ENCODE measurements at regions not wholly inside any gene's neighbourhood (a gene's known extent, or its start where the extent isn't known, plus 50 kb on each side); places are given as distances from the start of the nearest gene placed in this dataset.
A peak's percentile ranks its signal among the peaks of the same experiment; 100 is the strongest.

DNA sequence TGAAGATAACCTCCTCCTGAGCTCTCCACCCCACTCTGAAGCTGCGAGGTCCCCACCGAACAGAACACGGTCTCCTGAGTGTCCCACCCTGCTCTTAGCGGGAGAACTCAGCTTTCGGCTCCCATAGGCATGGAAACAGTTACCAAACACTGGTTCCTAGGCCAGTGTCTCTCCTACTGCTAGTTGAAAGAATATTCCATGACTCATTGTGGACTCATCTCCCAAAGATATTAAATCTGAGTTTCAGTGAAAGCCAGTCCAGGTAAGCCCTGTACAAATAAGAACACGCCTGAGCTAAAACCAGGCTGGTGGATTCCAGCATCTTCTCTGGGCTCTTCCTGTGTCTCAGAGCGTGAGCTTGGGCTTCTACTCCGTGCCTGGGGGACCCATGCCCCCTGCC lies 107.5 kb upstream of the CLDN14 start:
- H3K4me3 ChIP-seq (replicated peaks in 1 of 2; ENCODE audit: low read depth in 2 of 2, low read length in 2 of 2): no peak overlapping the region
- peak in 1 of 2 donors; percentile 39 for DNase-seq (ENCODE audit: low read depth in 2 of 2)
- TF ChIP-seq, protein P1, sequence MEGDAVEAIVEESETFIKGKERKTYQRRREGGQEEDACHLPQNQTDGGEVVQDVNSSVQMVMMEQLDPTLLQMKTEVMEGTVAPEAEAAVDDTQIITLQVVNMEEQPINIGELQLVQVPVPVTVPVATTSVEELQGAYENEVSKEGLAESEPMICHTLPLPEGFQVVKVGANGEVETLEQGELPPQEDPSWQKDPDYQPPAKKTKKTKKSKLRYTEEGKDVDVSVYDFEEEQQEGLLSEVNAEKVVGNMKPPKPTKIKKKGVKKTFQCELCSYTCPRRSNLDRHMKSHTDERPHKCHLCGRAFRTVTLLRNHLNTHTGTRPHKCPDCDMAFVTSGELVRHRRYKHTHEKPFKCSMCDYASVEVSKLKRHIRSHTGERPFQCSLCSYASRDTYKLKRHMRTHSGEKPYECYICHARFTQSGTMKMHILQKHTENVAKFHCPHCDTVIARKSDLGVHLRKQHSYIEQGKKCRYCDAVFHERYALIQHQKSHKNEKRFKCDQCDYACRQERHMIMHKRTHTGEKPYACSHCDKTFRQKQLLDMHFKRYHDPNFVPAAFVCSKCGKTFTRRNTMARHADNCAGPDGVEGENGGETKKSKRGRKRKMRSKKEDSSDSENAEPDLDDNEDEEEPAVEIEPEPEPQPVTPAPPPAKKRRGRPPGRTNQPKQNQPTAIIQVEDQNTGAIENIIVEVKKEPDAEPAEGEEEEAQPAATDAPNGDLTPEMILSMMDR (IDR thresholded peaks at IDR 0.05; ENCODE audit: low read depth, low read length): no peak

DNA sequence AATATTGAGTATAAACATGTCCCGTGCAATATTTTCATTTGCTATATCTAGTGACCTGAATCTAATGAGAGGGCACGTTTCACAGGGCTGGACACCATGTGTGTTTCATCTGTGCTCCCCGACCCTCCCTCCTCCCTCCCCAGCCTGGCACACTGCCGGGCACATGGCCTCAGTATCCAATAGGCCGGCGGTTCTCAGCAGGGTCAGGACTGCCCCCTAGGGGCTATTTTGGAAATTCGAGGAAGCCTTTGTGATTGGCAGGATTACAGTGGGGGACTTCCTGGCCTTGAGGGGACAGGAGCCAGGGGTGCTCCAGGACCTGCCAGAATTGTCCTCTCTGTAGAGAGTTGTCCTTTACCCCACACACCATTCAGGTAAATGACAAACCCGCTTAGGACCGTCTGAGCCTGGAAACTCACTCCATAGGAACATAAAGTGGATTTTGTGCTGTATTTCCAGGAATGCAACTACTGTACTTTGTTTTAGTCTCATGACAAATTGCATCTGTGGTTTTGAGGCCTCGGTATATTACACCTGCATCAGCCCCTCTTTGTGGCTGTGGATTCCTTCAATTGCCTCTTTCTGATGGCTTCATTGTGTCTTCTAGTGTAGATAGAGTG lies 109.5 kb upstream of the SIM2 start:
- no peak overlapping the region for H3K4me3 ChIP-seq (replicated peaks in 1 of 2; ENCODE audit: low read depth in 2 of 2, low read length in 2 of 2)
- TF ChIP-seq, protein P1 (IDR thresholded peaks at IDR 0.05; ENCODE audit: low read depth, low read length): peak; percentile 70
- peak; percentile 53 to 65 for DNase-seq (ENCODE audit: low read depth in 2 of 2)

DNA sequence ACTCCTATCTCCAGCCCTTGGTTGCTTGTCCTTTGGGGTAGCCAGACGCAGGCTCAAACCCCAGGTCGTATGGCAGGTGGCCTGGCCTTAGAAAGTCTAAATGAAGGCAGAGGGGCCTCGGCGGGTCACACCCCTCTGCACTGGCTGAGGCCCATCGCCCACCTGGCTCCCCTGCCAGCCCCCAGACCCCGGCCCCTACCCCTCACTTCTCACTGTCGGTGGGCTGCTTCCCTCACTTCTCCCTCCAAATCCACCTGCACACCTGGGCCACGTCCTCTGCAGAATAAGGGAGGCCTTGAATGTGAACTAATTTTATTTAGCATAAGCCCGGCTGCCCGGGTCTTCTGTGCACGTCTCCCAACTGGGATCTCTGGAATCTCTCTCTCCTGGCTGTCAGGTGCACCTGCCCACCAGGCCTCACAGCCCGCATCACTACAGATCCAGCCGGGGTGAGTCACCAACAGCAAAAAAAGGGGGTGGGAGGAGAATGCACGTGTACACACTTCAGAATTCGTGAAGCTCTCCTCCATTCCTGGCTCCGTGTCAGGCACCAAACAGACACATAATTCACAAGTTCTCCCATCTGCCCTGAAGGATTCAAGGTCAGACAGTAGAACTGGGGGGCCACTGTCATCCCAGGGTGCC lies 107.5 kb upstream of the SIM2 start:
- no peak for DNase-seq (ENCODE audit: low read depth in 2 of 2)
- no peak overlapping the region for H3K4me3 ChIP-seq (replicated peaks in 1 of 2; ENCODE audit: low read depth in 2 of 2, low read length in 2 of 2)
- TF ChIP-seq, protein P1 (IDR thresholded peaks at IDR 0.05; ENCODE audit: low read depth, low read length): no peak

DNA sequence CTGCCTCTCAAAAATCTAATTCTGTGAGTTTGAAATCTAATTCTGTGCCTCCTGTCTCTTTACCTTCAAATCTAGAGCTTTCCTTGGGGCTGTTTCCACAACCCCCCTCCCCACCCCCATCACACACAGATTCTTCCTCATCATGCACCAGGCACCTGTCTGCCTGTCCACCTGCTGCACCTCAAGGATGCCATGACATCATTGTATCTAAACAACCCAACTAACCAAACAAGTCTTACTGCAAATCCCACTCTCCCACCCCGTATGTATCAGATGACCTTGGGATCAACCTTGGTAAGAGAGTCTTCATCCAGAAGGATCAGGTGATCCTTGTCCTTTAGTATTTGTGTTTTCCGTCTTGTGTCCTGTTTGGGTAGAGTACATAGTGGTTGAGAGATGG lies 102.7 kb upstream of the SIM2 start:
- DNase-seq (ENCODE audit: low read depth in 2 of 2): no peak
- H3K4me3 ChIP-seq (replicated peaks in 1 of 2; ENCODE audit: low read depth in 2 of 2, low read length in 2 of 2): no peak overlapping the region
- TF ChIP-seq, protein P1 (IDR thresholded peaks at IDR 0.05; ENCODE audit: low read depth, low read length): no peak

DNA sequence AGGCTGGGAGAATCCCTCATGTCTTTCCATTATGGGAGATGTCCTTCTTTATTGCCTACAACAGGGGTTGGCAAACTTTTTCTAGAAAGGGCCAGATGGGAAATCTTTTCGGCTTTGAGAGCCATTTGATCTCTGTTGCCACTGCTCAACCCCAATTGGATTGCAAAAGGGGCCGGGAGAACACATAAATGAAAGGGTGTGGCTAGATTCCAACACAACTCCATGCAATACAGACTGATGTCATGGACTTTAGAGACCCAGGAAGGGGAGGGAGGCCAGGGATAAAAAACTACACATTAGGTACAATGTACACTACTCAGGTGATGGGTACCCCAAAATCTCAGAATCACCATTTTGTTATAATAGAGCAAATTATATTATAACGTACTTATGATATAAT lies 97.6 kb upstream of the SIM2 start:
- no peak overlapping the region for H3K4me3 ChIP-seq (replicated peaks in 1 of 2; ENCODE audit: low read depth in 2 of 2, low read length in 2 of 2)
- no peak for DNase-seq (ENCODE audit: low read depth in 2 of 2)
- TF ChIP-seq, protein P1 (IDR thresholded peaks at IDR 0.05; ENCODE audit: low read depth, low read length): no peak

DNA sequence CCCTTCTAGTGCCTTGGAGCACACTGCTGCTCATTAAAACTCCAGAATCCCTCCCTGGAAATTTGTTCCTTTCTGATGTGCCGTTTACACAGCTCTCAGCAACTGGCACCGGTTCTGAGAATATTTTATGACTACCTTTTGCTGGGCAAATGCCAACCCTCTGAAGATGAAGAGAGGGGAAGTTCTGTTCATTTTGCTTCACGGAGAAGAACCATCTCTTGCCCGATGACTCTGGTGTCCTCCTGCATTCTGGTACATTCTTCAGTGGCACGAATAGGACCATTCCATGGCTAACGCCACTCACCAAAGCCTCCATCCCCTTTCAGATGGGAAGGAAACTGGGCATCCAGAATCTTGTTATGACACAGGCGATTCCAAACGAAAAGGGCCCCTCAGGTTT lies 96.2 kb upstream of the SIM2 start:
- H3K4me3 ChIP-seq (replicated peaks in 1 of 2; ENCODE audit: low read depth in 2 of 2, low read length in 2 of 2): no peak overlapping the region
- TF ChIP-seq, protein P1 (IDR thresholded peaks at IDR 0.05; ENCODE audit: low read depth, low read length): no peak
- no peak for DNase-seq (ENCODE audit: low read depth in 2 of 2)

Measured in cardiac fibroblast (primary cell).